ENCODE measurements at regions not wholly inside any gene's neighbourhood (a gene's known extent, or its start where the extent isn't known, plus 50 kb on each side); places are given as distances from the start of the nearest gene placed in this dataset.

DNA sequence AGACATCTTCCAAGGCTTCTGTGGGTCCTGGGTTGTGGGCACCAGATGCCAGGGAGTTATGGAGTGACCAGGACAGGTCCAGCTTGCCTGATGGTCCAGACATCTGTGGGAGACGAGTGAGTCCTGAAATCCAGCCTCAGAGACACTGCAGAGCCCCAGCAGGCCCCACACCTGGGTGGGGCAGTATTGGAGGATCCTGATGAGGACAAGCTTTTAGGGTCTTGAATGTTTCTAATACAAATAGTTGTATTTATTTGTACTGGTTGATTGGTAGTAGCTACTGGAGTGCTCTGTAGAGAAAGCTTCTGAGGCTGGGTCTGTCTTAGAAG lies 67.5 kb upstream of the PRR23C start:
- intact Hi-C loops (cut with micrococcal nuclease; ENCODE audit: unreplicated experiment), result loop anchor here (2.0 to 5.0 kb wide), 2 partner anchors 90 to 217 kb away; no protein-coding TSS in a partner anchor
- BruUV-seq (replicated peaks), result no TSS peak
- no peak overlapping the region for H3K9ac ChIP-seq (ENCODE audit: control insufficient read depth, insufficient read depth, low read length)

More for the DNA sequence above, 67.5 kb upstream of the PRR23C start:
- DNase-seq (ENCODE audit: low read depth, low spot score) (no peak), FAIRE-seq (no peak), ATAC-seq (no peak)
- WGBS (ENCODE audit: insufficient coverage, insufficient replicate concordance, low lambda C conversion rate, missing lambda C conversion rate), result 0% methylated on average over 1 of the region's 1 CpG
- H2AFZ ChIP-seq (ENCODE audit: control insufficient read depth, low read depth, low read length), result no peak overlapping the region
- ChIA-PET RAD21 (ENCODE audit: unreplicated experiment) (interaction anchor here (0.8 to 2.0 kb wide), 5 partner anchors 91 to 242 kb away, joined by 3 to 9 read pairs (median 4); no protein-coding TSS in a partner anchor), POLR2A (no interaction called here), SMC1A (ENCODE audit: uncharacterized antibody, unreplicated experiment) (interaction anchor here (0.7 to 1.5 kb wide), 7 partner anchors 9 to 247 kb away, joined by 3 to 5 read pairs (median 4); no protein-coding TSS in a partner anchor), CTCF (interaction anchor here (0.6 to 4.4 kb wide), 28 partner anchors 7 to 1153 kb away, joined by 3 to 51 read pairs (median 4); partner anchors contain the start of gene CEP70)
- H3K4me3 ChIP-seq, result no peak overlapping the region
- no peaks in the 10 kb centered on the region for H3K79me2 ChIP-seq (ENCODE audit: control insufficient read depth, insufficient read depth, low read length)
- no peak overlapping the region for H3K4me2 ChIP-seq (ENCODE audit: control insufficient read depth, insufficient read depth)
- H3K9me3 ChIP-seq (replicated peaks; ENCODE audit: control insufficient read depth, insufficient read depth, low read length), result no peaks in the 10 kb centered on the region
- H3K36me3 ChIP-seq (ENCODE audit: control insufficient read depth in 2 of 2, insufficient read depth in 2 of 2, low read length in 1 of 2), result no peaks in the 10 kb centered on the region
- TF ChIP-seq NBN (IDR thresholded peaks at IDR 0.05) (no peak), SREBF2 (IDR thresholded peaks at IDR 0.05; ENCODE audit: low read length) (no peak), POLR2A (IDR thresholded peaks at IDR 0.05; ENCODE audit: low read depth, low read length) (no peak), MEF2B (IDR thresholded peaks at IDR 0.05; ENCODE audit: partially characterized antibody, poor library complexity, severe bottlenecking) (no peak), CBX3 (IDR thresholded peaks at IDR 0.05; ENCODE audit: borderline replicate concordance, low read depth) (no peak), CREM (IDR thresholded peaks at IDR 0.05; ENCODE audit: low read depth) (no peak), CHD4 (IDR thresholded peaks at IDR 0.05) (no peak), SRF (IDR thresholded peaks at IDR 0.05; ENCODE audit: low read depth in 2 of 2, low read length in 2 of 2) (no peak), MTA3 (IDR thresholded peaks at IDR 0.05; ENCODE audit: borderline replicate concordance, low read length) (no peak), CHD2 (IDR thresholded peaks at IDR 0.05; ENCODE audit: borderline replicate concordance, low read depth, low read length) (no peak)
- TF ChIP-seq, protein P1, sequence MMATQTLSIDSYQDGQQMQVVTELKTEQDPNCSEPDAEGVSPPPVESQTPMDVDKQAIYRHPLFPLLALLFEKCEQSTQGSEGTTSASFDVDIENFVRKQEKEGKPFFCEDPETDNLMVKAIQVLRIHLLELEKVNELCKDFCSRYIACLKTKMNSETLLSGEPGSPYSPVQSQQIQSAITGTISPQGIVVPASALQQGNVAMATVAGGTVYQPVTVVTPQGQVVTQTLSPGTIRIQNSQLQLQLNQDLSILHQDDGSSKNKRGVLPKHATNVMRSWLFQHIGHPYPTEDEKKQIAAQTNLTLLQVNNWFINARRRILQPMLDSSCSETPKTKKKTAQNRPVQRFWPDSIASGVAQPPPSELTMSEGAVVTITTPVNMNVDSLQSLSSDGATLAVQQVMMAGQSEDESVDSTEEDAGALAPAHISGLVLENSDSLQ (IDR thresholded peaks at IDR 0.05), result no peak
- H3K4me1 ChIP-seq (ENCODE audit: control insufficient read depth, insufficient read depth, low read length), result peaks cover 5% of the 10 kb centered on the region; the same call in 1 of the 2 replicates
- H3K27me3 ChIP-seq (replicated peaks in 1 of 2; ENCODE audit: control insufficient read depth in 2 of 2, insufficient read depth in 2 of 2, low read length in 1 of 2), result no peaks in the 10 kb centered on the region
- in situ Hi-C loops (cut with MboI), result no loop called here
- H4K20me1 ChIP-seq (ENCODE audit: control insufficient read depth, insufficient read depth), result no peaks in the 10 kb centered on the region
- H3K27ac ChIP-seq (ENCODE audit: control insufficient read depth, insufficient read depth), result no peak overlapping the region

Data from GM12878 (cell line).